ENCODE measurements at regions not wholly inside any gene's neighbourhood (a gene's known extent, or its start where the extent isn't known, plus 50 kb on each side); places are given as distances from the start of the nearest gene placed in this dataset.
"Not testable (repeated sequence)": the region's sequence is repeated elsewhere in the genome, so short reads cannot be mapped to it uniquely, and the experiment has no call there.

DNA sequence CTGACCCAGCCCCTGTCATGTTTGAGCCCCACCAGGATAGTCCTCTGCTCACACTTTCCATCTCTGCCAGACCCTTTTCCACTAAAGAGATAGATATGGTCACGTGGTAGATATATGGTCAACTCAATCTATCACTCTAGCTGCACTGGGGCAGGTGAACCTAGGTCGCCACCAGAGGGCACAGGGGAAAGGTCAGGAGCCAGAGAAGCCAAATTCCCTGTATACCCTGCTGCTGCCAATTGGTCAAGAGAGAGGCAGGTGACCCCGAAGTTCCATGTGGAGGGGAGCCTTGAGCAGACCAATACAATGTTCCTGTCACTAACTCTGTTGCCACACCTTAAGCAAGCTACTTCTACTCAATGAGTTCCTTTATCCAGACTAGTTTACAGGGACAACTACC, 101.1 kb upstream of the GALNT18 start:
- peaks cover 30% of the 10 kb centered on the region for H3K27me3 Mint-ChIP-seq (ENCODE audit: low read depth)
- DNase-seq (no peak), ATAC-seq (replicated peaks in 1 of 2) (no peak)
- no peak overlapping the region for H3K27ac Mint-ChIP-seq
- H3K4me3 Mint-ChIP-seq = no peak overlapping the region
- H3K9me3 Mint-ChIP-seq = peaks cover 3 to 5% of the 10 kb centered on the region in 2 donors
- H3K36me3 Mint-ChIP-seq (ENCODE audit: insufficient read depth in 2 of 2) = no peaks in the 10 kb centered on the region
- H3K4me1 Mint-ChIP-seq (ENCODE audit: low read depth) = no peaks in the 10 kb centered on the region

DNA sequence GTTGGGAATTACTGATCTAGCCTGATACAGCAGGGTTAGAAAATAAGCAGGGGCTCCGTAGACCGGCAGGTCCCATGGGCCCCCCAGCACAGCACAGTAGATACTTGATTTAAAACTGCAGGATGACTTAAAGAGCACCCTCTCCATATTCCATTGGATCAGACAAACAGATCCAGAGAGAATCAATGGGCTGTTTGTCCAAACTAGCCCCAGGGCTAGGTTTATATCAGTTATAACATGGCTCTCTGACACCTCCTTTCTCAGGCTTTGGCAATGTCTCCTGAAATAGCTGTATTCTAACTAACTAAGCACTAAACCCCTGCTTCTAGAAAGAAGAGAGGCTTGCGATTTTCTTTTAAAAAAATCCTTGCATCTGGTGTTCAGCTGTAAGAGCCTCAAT, 100.4 kb upstream of the GALNT18 start:
- Mint-ChIP-seq H3K27ac (no peak overlapping the region), H3K4me1 (ENCODE audit: low read depth) (no peaks in the 10 kb centered on the region), H3K4me3 (no peak overlapping the region), H3K27me3 (ENCODE audit: low read depth) (peaks cover 30% of the 10 kb centered on the region), H3K9me3 (peaks cover 4 to 7% of the 10 kb centered on the region in 2 donors), H3K36me3 (ENCODE audit: insufficient read depth in 2 of 2) (no peaks in the 10 kb centered on the region)
- ATAC-seq (replicated peaks in 1 of 2) (no peak), DNase-seq (no peak)

DNA sequence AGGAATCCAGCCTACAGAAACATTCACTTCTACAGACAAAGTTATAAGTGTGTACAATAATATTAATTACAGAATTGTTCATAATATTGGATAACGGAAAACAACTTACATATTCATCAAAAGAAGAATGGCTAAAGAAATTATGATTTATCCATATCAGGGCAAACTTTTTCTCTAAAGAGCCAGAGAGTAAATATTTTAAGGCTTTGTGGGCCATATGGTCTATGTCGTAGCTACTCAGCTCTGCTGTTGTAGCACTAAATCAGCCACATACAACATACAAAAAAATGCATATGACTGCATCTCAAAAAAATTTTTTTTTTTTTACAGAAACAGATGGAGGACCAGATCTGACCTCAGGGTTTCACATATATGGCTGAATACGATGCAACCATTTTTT, 96.7 kb upstream of the GALNT18 start:
- Mint-ChIP-seq H3K4me3 (no peak overlapping the region), H3K9me3 (peaks cover 13 to 14% of the 10 kb centered on the region in 2 donors), H3K36me3 (ENCODE audit: insufficient read depth in 2 of 2) (peaks cover 5 to 7% of the 10 kb centered on the region in 2 donors), H3K4me1 (ENCODE audit: low read depth) (no peaks in the 10 kb centered on the region), H3K27ac (no peak overlapping the region), H3K27me3 (ENCODE audit: low read depth) (peaks cover 34% of the 10 kb centered on the region)
- ATAC-seq (replicated peaks in 1 of 2) = no peak
- DNase-seq = no peak

DNA sequence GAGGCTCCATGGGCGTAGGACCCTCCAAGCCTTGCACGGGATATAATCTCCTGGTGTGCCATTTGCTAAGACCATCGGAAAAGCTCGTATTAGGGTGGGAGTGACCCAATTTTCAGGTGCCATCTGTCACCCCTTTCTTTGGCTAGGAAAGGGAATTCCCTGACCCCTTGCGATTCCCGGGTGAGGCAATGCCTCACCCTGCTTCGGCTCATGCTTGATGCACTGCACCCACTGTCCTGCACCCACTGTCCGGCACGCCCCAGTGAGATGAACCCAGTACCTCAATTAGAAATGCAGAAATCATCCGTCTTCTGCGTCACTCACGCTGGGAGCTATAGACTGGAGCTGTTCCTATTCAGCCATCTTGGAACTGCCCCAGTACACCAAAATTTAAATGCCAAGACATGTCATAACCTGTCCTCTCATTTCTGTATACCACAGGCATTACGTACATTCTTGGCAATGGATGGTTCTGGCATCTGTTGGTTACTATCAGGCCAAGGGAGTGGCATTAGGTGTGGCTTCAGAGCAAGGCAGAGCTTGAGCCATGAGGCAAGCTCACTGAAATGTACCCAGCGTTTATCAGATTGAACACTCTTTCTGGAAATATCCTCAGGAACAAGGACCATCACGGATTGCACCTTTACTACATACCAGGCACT, 95.4 kb upstream of the GALNT18 start:
- Mint-ChIP-seq H3K4me1 (ENCODE audit: low read depth) (no peaks in the 10 kb centered on the region), H3K27me3 (ENCODE audit: low read depth) (peaks cover 29% of the 10 kb centered on the region), H3K27ac (no peak overlapping the region), H3K4me3 (no peak overlapping the region), H3K9me3 (peaks cover 10 to 12% of the 10 kb centered on the region in 2 donors), H3K36me3 (ENCODE audit: insufficient read depth in 2 of 2) (peaks cover 5 to 7% of the 10 kb centered on the region in 2 donors)
- ATAC-seq (replicated peaks in 1 of 2) = no peak
- no peak for DNase-seq

DNA sequence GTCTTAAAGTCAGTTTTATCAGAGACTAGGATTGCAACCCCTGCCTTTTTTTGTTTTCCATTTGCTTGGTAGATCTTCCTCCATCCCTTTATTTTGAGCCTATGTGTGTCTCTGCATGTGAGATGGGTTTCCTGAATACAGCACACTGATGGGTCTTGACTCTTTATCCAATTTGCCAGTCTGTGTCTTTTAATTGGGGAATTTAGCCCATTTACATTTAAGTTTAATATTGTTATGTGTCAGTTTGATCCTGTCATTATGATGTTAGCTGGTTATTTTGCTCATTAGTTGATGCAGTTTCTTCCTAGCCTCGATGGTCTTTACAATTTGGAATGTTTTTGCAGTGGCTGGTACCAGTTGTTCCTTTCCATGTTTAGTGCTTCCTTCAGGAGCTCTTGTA, 93.3 kb upstream of the GALNT18 start:
- peaks cover 29% of the 10 kb centered on the region for H3K27me3 Mint-ChIP-seq (ENCODE audit: low read depth)
- H3K4me1 Mint-ChIP-seq (ENCODE audit: low read depth); H3K4me3 Mint-ChIP-seq; ATAC-seq (replicated peaks in 1 of 2); H3K27ac Mint-ChIP-seq; DNase-seq; H3K36me3 Mint-ChIP-seq (ENCODE audit: insufficient read depth in 2 of 2): not testable (repeated sequence)
- peaks cover 8 to 10% of the 10 kb centered on the region in 2 donors for H3K9me3 Mint-ChIP-seq

DNA sequence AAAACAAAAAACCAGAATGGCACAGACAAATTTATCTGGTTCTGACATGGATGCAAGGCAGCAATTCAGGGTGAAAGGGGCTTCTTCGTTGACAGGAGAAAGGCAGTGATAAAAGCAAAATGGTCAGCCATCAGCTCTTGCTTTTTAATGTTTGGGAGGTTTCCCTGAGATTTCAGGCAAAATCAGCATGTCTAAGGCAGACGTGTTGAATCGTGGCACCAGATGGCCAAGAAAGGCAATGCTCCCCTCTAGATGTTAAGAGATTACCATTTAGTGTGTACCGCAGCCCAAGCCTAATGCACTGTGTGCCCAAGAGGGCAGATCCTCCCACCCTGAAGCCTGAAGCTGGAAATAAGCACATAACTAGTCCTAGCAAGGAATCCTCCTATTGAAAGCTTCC, 88.8 kb upstream of the GALNT18 start:
- peaks cover 1 to 2% of the 10 kb centered on the region in 2 donors for H3K9me3 Mint-ChIP-seq
- H3K36me3 Mint-ChIP-seq (ENCODE audit: insufficient read depth in 2 of 2) = peaks cover under 1 to 1% of the 10 kb centered on the region in 2 donors
- no peak for DNase-seq
- H3K4me3 Mint-ChIP-seq = no peak overlapping the region
- ATAC-seq (replicated peaks in 1 of 2) = no peak
- peaks cover 7% of the 10 kb centered on the region for H3K27me3 Mint-ChIP-seq (ENCODE audit: low read depth)
- no peaks in the 10 kb centered on the region for H3K4me1 Mint-ChIP-seq (ENCODE audit: low read depth)
- H3K27ac Mint-ChIP-seq = no peak overlapping the region

DNA sequence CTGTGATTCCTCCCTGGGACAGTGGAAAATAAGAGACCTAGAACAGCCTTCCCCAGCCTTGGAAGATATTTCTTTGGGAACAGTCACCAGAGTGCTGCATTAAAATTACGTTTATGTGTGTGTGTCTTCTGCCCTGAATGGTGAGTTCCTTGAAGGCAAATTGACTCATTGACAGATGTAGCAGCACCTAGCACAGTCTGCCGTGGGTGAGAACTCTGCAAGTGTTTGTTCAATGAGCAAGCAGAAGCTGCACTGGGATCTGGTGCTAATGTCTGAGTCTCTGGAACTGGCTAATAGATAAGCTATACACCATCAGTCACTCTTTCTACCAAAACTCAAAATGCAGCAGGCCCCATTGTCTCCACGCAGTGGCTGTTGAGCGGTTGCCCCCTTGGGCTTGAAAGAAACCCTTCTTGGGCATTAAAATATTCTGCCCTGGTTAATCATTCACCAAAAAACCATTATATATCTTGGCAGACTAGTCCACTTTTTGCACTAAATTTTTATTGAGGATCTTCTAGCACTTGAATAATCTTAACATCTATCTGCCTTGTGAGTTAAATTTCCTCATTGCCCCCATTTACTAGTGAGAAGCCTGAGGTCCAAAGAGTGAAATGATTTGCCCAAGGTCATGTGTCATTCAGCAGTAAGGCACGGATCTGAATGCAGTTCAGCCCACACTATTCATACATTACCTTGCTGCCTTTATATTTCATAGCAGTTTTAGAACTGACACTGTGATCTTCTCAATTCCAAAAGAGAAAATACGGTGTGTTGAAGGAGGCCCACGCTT, 87.8 kb upstream of the GALNT18 start:
- H3K27ac Mint-ChIP-seq = no peak overlapping the region
- DNase-seq (no peak), ATAC-seq (replicated peaks in 1 of 2) (no peak)
- no peaks in the 10 kb centered on the region for H3K9me3 Mint-ChIP-seq
- no peaks in the 10 kb centered on the region for H3K36me3 Mint-ChIP-seq (ENCODE audit: insufficient read depth in 2 of 2)
- no peak overlapping the region for H3K4me3 Mint-ChIP-seq
- H3K27me3 Mint-ChIP-seq (ENCODE audit: low read depth) = no peaks in the 10 kb centered on the region
- no peaks in the 10 kb centered on the region for H3K4me1 Mint-ChIP-seq (ENCODE audit: low read depth)

DNA sequence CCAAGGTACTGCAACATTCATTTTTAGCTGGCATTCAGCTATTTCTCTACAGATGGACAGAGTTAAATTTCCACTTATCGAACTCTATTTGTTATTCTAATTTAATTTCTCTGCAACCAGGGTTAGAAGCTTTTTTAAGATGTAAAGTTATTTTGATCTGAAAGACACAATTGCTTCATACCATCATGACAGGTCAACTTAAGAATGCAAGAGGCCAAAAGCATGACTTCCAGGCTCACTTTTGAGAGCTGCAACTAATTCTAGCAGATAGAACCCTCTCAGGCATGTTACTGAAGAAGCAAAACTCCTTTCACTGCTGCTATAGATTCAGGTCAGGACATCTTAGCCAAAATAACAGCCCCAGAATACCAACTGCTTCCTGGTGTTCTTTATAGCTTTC, 86.5 kb upstream of the GALNT18 start:
- DNase-seq (no peak), ATAC-seq (replicated peaks in 1 of 2) (no peak)
- Mint-ChIP-seq H3K27ac (no peak overlapping the region), H3K4me3 (no peak overlapping the region), H3K4me1 (ENCODE audit: low read depth) (no peaks in the 10 kb centered on the region), H3K27me3 (ENCODE audit: low read depth) (peaks cover 6% of the 10 kb centered on the region), H3K36me3 (ENCODE audit: insufficient read depth in 2 of 2) (no peaks in the 10 kb centered on the region), H3K9me3 (no peaks in the 10 kb centered on the region)

DNA sequence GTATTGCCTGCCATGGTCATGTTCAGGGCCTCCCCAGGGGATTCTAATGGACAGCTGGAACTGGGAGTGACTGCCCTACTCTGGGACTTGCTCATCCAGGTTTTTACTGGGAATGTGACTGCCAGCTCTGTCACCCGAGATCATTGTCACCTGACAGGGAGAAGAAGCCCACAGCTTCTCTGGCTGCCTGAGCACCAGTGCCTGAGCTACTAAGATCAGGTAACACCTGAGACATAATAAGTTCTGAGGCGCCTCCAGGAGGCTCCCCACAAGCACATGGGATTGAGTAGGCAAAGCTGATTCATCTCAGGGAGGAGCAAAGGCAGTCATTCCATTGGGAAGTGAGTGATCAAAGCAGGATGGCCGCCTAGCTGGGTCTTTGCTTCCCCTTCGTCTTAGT, 84.2 kb upstream of the GALNT18 start:
- Mint-ChIP-seq H3K4me1 (ENCODE audit: low read depth) (no peaks in the 10 kb centered on the region), H3K4me3 (no peak overlapping the region), H3K36me3 (ENCODE audit: insufficient read depth in 2 of 2) (no peaks in the 10 kb centered on the region), H3K9me3 (no peaks in the 10 kb centered on the region), H3K27me3 (ENCODE audit: low read depth) (peaks cover 8% of the 10 kb centered on the region), H3K27ac (no peak overlapping the region)
- ATAC-seq (replicated peaks in 1 of 2) (no peak), DNase-seq (no peak)

DNA sequence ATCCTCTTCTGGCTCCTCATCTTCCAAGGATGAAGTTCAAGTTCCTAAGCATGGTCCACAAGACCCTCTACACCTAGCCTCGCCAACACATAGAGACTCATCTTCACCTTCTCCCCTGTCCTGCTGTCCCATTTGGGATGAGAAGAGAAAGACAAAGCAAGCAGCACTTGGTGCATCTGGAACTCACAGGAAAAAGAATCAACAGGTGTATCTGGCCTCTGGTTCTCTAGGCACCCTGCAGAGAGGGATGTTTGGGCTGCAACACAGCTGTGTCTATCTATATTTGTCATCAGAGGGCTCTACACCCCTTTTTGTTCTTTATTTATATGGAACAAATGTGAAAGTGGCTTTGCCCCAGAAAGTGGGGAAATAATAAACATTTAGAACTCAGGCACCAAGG, 82.1 kb upstream of the GALNT18 start:
- Mint-ChIP-seq H3K9me3 (no peaks in the 10 kb centered on the region), H3K36me3 (ENCODE audit: insufficient read depth in 2 of 2) (no peaks in the 10 kb centered on the region), H3K4me3 (no peak overlapping the region), H3K4me1 (ENCODE audit: low read depth) (no peaks in the 10 kb centered on the region), H3K27me3 (ENCODE audit: low read depth) (peaks cover 8% of the 10 kb centered on the region), H3K27ac (no peak overlapping the region)
- ATAC-seq (replicated peaks in 1 of 2) (no peak), DNase-seq (no peak)

DNA sequence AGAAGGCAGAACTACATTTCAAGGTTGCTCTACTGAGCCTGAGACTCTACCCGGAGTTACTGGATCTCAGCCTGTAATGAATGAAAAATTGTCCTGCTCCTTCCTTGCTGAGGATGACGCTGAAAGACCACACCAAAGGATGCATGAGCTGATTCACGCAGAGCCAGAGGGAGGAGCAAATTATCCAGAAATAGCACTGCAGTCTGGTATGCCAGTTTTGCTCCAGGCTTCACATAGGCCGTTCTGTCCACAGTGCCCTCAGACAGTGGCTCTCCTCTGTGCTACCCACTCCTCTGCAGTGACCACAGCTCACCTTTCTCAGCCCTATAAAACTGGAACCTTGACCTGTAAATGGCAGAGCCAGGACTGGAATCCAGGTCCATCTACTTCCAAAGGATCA, 79.3 kb upstream of the GALNT18 start:
- no peak for DNase-seq
- Mint-ChIP-seq H3K27ac (no peak overlapping the region), H3K36me3 (ENCODE audit: insufficient read depth in 2 of 2) (no peaks in the 10 kb centered on the region), H3K4me1 (ENCODE audit: low read depth) (no peaks in the 10 kb centered on the region), H3K27me3 (ENCODE audit: low read depth) (peaks cover 8% of the 10 kb centered on the region), H3K9me3 (no peaks in the 10 kb centered on the region), H3K4me3 (no peak overlapping the region)
- no peak for ATAC-seq (replicated peaks in 1 of 2)

DNA sequence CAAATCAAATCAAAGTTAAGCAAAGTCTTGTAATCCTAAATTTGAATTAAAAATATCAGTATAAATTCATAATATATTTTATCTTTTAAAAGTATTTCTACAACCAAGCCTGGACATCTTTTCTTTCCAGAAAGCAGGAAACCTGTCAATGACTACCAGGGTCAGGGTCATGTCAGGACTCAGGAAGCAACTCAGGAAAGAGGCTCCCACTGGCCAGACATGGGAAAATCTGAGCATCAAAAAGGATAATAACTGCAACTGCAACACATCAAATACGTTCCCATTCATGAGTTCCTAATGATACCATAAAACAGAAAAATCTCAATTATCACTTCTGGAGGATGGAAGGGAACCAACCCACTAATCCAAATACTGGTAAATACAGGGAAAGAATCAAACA, 76.0 kb upstream of the GALNT18 start:
- DNase-seq (no peak), ATAC-seq (replicated peaks in 1 of 2) (no peak)
- no peaks in the 10 kb centered on the region for H3K36me3 Mint-ChIP-seq (ENCODE audit: insufficient read depth in 2 of 2)
- H3K4me1 Mint-ChIP-seq (ENCODE audit: low read depth) = no peaks in the 10 kb centered on the region
- H3K9me3 Mint-ChIP-seq = peaks cover 0 to 2% of the 10 kb centered on the region in 2 donors
- peaks cover 7% of the 10 kb centered on the region for H3K27me3 Mint-ChIP-seq (ENCODE audit: low read depth)
- H3K4me3 Mint-ChIP-seq = no peak overlapping the region
- no peak overlapping the region for H3K27ac Mint-ChIP-seq

DNA sequence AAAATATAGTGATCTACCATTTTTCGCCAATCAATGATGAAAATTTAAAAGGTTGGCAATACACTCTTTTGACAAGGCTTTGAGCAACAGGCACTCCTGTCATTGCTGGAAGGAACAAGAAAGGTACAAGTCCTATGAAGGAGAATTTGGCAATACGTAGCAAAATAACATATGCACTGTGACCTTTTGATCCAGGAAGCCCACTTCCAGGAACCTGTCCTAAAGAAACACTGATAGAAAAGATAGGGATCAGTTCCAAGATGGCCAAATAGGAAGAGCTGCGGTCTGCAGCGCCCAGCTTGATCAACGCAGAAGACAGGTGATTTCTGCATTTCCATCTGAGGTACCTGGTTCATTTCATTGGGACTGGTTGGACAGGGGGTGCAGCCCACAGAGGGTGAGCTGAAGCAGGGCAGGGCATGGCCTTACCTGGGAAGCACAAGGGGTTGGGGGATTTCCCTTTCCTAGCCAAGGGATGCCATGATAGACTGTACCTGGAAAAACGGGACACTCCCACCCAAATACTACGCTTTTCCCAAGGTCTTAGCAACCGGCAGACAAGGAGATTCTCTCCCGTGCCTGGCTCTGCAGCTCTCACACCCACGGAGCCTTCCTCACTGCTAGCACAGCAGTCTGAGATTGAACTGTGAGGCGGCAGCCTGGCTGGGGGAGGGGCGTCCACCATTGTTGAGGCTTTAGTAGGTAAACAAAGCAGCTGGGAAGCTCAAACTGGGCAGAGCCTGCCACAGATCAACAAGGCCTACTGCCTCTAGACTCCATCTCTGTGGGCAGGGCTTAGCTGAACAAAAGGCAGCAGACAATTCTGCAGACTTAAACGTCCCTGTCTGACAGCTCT, 69.7 kb upstream of the GALNT18 start:
- DNase-seq = no peak
- Mint-ChIP-seq H3K4me1 (ENCODE audit: low read depth) (no peaks in the 10 kb centered on the region), H3K9me3 (peaks cover 0 to 2% of the 10 kb centered on the region in 2 donors), H3K4me3 (no peak overlapping the region), H3K36me3 (ENCODE audit: insufficient read depth in 2 of 2) (no peaks in the 10 kb centered on the region), H3K27ac (no peak overlapping the region), H3K27me3 (ENCODE audit: low read depth) (peaks cover 7% of the 10 kb centered on the region)
- ATAC-seq (replicated peaks in 1 of 2) = no peak

All from activated T-cell treated with anti-CD3 and anti-CD28 coated beads, Interleukin-2, amount 50 U/mL, for 72 hours (primary cell).